Activated effector memory CD4-positive, alpha-beta T cell treated with anti-CD3 and anti-CD28 coated beads, Interleukin-2, amount 50 U/mL, for 16 hours (primary cell): ENCODE measurements at regions not wholly inside any gene's neighbourhood (a gene's known extent, or its start where the extent isn't known, plus 50 kb on each side); places are given as distances from the start of the nearest gene placed in this dataset.
"Not testable (repeated sequence)": the region's sequence is repeated elsewhere in the genome, so short reads cannot be mapped to it uniquely, and the experiment has no call there.

ENCODE experiments used
- DNase-seq: peaks from one replicate; pipeline ENCODE4 v3.0.0-alpha.2; 2020

DNA sequence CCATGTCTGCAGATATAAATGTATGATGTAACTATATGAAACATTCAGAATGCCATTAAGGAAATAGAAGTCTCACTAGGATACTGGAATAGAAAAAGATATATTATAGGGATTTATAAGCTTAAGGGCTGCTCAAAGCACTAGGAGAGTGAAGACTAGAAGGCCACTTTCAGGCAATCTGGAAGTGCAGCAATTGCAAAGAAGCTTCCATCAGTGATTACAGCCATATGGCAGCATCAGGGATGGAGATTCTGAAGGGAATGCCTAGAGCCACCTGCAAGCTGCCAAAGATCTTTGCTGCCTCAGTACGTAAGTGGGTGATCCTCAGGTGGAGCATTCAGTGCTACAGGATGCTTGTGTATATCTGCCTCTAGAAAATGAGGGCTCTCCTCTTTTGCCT lies 796.2 kb upstream of the EPHA7 start:
- DNase-seq, result no peak

DNA sequence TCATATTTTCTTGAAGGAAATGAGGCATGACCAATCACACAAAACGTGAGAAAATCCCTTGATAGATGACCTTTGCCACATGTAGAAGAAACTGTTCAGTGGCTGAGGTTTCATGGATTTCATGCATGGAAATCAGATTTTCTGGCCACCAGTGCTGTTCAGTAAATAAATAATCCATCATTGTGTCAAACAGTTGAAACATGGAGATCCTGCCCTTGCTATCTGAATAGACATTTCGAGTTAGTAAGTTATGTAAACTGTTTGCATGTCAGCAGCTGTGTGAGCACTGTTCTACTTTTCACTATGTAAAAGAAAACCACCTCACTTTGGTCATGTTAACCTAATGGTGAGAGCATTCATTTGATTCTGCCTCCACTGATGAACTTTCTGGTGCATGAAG lies 793.9 kb upstream of the EPHA7 start:
- DNase-seq, result no peak

DNA sequence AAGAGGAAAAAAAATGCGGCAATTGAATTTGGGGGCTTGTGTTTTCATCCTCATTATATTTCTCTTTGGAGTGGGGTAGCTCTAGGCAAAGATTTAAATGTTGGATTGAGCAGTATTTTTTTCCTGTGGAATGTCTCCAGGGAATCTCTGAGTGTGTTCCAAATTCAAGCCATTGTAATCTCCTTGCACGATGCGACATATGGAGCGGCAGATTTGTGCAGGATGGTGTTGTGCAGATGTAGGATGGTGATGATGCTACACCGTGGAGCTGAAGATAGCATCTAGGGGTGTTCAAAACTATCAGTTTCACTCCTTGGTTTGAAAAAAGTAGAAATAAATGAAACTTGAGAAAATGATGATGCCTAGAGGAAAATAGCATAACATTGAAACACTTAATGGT lies 777.5 kb upstream of the EPHA7 start:
- no peak for DNase-seq

DNA sequence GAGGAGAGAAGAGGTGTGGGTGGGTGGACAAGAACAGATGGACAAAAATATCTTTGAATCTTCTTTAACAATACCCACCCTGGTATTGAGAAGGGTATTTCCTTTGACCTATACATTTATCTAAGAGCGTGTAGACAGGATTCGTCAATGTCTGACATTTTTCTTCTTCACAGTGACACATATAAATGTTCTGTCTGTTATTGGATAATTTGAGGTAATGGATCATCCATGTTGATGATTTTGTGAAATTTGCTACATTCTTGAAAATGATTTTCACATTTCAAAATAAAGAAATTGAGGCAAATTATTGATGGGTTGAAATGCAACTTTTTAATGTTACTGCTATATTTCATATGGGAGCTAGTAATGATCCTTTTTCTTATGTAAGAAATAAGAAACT lies 770.7 kb upstream of the EPHA7 start:
- no peak for DNase-seq

DNA sequence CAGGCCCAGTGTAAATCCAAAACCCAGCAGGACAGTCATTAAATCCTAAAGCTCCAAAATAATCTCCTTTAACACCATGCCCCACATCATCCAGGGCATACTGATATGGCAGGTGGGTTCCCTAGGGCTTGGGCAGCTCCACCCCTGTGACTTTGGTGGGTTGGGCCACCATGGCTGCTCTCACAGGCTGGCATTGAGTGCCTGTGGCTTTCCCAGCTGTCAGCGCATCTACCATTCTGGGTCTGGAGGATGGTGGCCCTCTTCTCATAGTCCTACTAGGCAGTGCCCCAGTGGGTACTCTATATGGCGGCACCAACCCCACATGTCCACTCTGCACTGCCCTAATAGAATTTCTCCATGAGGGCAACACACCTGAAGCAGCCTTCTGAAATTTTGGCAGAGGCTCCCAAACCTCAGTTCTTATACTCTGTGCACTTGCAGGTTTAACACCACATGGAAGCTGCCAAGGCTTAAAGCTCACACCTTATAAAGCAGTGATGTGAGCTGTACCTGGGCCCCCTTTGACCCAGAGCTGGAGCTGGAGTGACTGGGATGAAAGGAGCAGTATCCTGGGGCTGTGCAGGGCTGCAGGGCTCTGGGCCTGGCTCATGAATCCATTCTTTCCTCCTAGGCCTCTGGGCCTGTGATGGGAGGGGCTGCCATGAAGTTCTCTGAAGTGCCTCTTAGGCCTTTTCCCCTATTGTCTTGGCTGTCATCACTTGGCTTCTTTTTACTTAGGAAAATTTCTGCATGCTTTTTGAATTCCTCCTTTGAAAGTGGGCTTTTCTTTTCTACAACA lies 765.5 kb upstream of the EPHA7 start:
- DNase-seq, result no peak

DNA sequence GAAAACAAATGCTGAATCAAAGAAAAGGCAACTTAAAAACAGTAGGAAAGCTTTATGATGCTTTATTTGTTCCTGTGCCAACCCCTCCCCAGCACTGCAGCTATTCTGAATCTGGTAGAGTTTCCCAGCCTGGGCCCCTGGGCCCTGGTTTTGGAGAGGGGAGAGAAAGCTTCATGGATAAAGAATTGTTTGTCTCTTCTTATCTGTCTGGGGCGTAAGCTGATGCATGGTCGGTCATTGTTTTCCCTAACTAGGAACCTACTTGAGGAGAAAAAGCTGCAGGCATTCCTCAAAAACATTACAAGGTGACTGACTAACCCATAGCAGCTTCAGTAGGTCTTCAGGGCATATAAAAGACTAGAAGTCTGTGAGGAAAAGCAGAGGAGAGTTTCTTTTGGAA lies 758.1 kb upstream of the EPHA7 start:
- DNase-seq, result no peak

DNA sequence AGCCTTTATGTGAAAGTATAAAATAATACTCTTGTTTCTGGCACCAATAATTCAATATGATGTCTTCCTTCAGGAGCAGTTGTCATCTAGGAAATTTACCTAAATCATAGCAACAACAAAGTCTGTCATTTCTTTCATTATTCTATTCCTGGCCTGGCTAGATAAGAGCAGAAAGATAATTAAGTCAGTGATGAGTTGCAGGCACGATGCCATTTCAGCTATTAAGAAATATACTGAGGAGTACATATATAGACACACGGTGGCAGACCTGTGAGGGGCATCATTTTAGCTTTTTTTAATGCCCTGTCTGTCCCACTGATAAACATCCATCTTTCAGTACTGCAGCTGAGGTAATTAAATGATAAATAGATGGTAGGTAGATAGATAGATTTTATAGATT lies 756.1 kb upstream of the EPHA7 start:
- DNase-seq, result no peak

DNA sequence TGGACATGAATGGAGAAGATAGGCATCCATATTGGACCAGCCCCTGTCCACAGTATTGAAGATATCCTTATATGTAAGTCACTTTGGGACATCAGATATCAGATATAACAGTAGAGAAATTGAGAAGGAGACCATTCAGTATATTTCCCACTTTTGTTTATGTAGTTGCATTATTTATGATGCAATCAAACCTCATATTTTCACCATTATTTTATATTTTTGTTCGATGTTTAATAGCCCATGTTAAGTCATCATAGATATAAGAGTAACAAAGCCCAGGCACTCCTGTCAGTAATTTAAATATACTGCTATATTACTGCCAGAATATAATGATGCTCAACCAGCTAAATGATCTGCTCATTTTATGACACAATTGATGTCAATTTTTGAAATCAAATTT lies 744.5 kb upstream of the EPHA7 start:
- DNase-seq, result no peak

DNA sequence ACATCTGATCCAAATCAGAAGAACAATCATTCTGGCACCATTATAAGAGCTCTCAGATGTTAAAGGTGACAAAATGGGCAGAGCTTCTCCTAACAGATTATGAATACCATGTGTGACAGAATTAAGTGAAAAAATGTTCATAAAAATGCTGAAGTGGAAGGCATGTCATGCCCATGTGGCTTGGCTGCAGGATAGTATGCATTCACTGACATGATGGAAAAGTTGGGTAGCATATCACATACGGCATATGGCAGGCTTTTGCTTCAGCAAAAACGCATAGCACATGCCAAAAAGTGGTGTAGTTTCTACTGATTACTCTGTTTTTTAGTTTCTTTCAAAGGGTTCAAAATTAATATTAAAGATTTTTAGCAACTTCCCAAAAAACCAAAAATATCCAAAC lies 731.5 kb upstream of the EPHA7 start:
- DNase-seq, result no peak

DNA sequence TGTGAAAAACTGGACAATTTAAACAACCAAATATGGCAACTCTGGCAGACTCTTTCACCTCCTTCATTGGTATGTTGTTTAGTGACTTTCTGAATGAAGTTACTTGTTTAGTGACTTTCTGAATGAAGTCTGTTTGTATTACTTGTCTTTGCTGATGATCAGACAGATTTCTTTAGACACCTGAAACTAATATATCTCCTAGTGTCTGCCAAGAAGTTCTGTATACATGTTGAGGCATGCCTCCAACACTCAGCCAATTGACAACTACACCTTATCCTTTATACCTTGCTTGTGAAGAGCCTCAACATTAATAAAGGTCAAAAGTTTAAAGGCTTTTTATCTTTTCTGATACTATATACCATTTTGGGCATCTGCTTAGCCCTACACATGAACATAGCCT lies 725.4 kb upstream of the EPHA7 start:
- no peak for DNase-seq

DNA sequence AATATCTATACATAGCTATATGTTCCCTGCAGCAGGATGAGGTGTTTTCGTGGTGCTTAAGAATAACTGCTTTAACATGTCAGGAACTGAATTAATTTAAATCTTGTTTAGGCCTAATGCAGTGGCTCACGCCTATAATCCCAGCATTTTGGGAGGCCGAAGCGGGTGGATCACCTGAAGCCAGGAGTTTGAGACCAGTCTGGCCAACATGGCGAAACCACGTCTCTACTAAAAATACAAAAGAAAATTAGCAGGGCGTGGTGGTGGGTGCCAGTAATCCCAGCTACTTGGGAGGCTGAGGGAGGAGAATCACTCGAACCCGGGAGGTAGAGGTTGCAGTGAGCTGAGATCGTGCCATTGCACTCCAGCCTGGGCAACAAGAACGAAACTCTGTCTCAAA lies 717.8 kb upstream of the EPHA7 start:
- not testable (repeated sequence) for DNase-seq

DNA sequence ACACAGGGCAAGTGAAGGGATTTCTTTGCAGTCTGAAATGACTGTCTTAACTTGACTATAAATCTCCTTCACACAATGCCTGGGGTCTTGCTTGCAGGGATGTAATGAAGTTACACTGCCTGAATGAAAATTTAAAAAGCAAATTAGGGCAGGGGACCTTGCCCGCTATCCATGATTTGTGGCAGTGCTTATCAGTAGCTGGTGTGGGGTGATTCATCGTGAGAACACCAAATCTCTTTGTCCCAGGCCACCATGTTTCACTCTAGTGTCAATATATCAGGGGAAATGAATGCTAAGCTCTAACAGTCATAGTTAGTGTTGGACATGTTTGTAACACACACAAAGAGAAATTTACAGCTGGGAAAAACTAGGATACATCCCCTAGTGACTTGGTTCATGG lies 713.7 kb upstream of the EPHA7 start:
- DNase-seq, result no peak

DNA sequence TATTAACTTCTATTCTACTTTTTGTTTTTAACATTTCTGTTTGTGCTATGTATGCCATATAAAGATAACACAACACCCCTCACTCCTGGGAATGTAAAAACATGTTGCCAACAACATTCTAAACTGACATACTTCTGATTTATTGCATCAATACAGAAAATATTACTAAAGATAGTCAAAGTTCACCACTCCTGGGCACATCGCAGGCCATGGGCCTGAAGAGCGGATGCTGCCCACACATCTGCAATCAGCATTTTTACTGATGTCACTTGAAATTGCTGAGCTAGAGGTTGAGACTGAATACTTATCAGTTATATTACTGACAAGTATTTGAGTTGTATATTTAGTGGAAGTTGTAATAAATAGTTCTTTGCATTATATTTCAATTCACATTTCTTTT lies 711.9 kb upstream of the EPHA7 start:
- no peak for DNase-seq

DNA sequence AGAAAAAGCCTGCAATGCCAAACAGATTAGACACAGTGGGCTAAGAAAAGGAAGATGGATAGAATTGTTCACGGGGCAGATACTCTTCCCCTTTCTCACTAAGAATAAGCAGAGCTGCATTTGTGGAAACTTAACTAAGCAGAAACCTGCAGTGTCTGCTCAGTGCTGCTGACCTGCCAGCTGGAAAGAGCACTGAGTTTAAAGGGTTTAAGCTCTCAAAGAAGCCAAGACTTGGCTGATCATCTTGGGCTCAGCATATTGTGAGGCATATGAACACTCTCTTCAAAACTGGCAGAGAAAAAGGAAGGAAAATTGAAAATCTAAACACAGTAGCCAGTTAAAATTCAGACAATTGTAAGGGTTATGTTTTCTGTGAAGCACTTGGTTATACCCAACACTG lies 711.1 kb upstream of the EPHA7 start:
- no peak for DNase-seq

DNA sequence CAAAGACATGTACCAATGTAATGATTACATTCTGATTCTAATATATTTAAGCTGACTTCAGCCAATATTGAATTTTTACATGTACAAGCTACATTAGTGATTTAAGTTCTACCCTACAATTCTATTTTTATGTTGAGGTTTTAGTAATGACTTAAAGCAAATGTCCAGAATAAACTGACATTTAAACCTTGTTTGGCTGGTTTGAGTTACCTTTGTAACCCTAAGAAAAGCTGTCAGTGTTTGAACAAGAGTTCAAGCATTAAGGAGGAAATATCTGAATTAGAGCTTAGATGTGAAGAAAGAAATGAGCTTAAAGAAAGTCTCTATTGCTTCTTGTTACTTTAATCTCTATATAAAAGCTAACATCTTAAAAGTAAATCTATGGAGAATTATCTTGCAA lies 710.6 kb upstream of the EPHA7 start:
- DNase-seq, result no peak

DNA sequence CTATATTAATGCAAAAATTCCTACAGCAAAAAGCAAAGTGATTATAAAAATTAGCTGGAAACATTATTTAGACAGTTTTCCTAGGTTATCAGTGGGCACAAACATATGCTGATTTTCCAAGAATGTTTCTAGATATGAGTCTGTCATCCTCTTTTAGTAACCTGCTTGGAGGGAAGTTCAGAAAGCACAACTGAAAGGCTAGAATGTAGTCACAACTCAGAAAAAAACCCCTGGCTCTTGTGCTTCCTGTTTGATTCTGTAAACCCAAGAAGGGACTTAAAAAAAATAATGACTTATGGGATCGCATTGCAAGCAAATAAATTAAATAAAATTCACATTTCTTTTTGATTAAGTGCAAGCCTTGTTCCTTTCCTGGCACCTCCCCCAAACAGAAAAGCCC lies 708.4 kb upstream of the EPHA7 start:
- no peak for DNase-seq

DNA sequence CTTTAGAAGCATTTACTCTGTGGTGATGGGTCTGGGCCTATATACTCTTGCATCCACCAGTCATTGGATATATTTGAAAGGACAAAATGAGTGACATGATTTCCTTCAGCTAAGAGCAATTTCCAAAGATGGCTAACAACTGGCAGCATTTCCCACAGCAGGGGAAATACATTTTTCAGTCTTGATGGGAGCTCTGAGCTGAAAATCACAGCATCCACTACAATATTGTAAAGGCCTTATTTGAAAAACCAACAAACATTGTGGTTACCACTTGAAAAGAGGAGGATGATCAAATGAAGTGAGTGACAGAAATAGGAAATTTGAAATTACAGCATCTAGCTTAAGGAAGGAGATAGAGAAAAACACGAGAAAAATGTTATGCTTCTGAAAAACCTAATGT lies 705.0 kb upstream of the EPHA7 start:
- DNase-seq, result no peak

DNA sequence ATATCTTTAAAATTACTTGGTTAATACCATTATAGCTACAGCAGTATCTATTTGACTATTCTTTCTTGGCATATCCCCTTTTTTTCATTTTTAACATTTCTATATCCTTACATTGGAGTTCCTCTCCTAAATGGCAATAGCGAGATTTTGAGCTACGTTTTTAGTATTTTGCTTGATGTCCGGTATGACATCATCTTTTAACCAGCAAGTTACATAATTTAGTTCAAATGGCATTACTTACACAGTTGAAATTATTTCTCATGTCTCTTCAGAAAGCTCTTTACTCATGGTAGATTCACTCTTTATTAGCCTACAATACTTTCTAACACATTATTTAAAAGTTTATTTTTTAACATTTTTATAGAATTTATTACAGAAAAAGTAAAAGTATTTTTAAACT lies 701.7 kb upstream of the EPHA7 start:
- no peak for DNase-seq

DNA sequence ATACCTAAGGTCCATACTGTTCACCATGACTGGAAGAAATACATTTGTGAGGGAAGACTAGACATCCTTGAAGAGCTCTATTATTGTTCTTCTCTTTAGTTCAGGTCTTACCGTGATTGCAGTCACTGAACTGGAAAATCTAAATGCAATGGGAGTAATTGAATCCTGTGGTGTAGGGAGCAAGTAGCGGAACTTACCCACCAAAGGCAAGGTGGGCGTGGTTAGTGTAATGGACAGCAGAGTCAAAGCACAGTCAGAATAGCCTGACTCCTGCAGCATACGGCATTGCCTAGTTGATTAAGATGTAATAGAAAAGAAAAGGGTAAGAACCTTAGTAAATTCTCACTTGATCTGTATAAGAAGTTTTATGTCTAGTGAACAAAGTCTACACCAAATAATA lies 679.7 kb upstream of the EPHA7 start:
- no peak for DNase-seq

DNA sequence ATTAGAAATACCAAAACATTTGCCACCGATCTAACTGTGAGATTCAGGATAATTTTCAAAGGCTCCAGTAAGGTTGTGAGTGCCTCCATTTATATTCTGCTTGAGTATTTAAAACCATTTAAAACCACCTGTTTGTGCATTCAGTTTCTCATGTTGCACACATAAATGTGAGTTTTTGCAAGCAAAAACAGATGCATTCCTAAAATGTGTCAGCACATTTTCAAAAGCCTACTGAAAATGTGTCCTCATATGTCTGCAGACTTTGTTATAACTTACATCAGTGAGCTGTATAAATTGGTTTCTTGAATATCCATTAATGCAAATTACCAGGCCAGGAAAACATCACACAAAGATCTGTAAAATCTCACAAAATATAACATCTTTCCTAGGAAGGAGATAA lies 676.6 kb upstream of the EPHA7 start:
- no peak for DNase-seq

DNA sequence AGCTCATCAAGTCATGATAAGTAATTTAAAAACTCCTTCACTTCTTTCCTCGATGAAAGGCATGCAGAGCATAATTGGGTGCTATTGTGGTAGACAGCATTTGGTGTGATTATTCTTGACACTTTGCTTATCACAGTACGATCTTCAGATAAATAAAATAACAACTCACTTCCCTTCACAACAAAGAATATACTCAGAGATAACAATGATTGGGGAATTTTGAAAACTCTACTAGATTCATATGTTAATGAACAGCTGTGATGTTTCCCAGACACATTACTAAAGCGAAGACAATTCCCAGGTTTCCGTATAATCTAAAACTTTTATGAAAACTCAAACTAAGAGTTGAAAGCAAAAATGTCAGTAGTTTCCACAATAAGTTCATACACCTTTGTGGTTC lies 670.6 kb upstream of the EPHA7 start:
- DNase-seq, result no peak

DNA sequence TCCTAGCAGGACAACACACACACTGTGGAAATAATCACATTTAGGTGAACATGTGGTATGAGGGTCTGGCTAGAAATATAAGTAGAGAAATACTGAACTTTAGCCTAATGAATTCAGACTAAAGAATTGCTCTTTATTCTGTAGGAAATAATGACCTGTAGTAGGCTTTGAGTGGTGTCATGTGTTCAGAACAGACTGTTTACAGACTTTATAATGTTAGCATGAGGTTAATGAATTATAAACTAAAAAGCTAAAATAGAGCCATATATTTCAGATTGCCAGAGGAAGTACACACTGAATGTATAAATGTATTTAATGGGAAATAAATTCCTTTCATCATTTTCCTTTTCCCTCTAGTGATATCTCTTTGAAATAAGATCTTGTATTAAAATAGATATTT lies 669.5 kb upstream of the EPHA7 start:
- no peak for DNase-seq

DNA sequence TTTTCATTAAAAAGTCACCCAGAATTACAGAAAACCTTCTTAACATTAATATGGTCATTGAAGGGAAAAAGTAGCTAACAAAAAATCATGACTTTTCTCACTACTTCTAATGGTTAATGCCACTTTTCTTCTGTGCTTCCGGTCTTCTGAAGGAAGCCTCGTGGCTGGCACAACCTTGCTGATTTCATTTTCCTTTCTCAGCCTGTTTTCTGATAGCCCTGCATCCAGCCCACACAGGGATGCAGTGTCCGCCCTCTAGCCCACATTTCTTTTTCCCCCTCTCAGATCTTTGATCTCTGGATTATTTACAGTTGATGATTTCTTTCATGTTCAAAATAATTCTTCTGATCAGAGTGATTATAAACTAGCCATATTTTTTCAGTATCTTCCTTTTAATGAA lies 655.4 kb upstream of the EPHA7 start:
- no peak for DNase-seq

DNA sequence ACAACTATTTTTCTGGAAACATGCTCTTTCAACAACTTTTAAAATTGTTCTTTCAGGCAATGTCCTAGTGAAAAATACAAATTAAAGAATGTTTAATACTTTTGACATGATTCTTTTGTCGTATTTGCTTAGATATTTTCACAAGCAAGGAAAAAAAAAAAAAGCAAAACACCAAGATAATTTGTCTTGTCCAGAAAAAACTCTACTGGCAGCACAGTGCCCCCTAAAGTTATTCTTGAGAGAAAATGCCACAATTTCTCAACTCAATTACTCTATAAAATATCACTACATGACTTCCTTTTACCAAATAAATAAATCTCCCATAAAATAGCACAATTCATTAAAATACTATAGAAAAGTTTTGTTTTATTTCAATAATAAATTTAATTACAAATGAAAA lies 652.5 kb upstream of the EPHA7 start:
- no peak for DNase-seq

DNA sequence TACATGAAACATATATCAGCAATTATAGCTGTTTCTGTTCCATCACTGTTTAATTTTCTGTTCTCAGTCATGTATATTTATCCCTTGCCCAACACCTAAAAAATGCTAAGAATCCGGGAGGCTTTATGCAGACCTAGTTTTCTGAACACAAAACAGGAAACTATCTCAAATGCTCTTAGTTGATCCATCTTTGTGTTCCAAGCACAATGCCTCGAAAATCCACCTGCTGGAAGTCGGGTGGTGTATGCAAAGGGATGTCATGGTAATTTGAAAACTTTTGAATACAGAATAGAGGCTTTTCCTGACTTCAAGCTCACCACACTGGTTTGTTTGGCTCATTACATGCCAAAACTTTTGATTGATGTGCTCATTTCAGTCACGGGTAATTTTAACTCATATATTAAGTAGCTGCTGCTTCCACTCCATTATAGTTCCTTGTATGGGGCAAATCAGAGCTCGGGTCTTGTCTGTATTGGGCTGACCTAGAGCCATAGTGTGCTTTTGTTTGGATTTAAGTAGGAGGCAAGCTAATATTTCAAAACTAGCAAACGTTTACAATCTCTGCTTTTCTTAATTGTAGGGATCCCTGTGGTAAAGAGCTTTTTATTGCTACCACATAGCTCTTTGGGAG lies 646.5 kb upstream of the EPHA7 start:
- no peak for DNase-seq
